OCI-LY1 (cell line): ENCODE measurements at regions not wholly inside any gene's neighbourhood (a gene's known extent, or its start where the extent isn't known, plus 50 kb on each side); places are given as distances from the start of the nearest gene placed in this dataset.

ENCODE experiments used
- CTCF ChIP-seq: fragments of 200-600 bp; sonication (generic), shearing (Covaris generic); IDR thresholded peaks from 2 replicates; pipeline ENCODE4 v1.5.1; 2017; ENCODE audit warnings: mild to moderate bottlenecking, antibody characterized with exemption, low read length, moderate library complexity, mixed read lengths
- EZH2 ChIP-seq: fragments of 200-600 bp; sonication (generic), shearing (Covaris generic); IDR thresholded peaks from 2 replicates; pipeline ENCODE4 v1.8.0; 2017; ENCODE audit warnings: borderline replicate concordance, mixed run types, mild to moderate bottlenecking, antibody characterized with exemption, low read length, moderate library complexity, mixed read lengths

GRCh38 chr4:189840356-189840755 is 100.3 kb upstream of the FRG1 start:
- TF ChIP-seq CTCF = no peak
- no peak for TF ChIP-seq EZH2
